ENCODE measurements at regions not wholly inside any gene's neighbourhood (a gene's known extent, or its start where the extent isn't known, plus 50 kb on each side); places are given as distances from the start of the nearest gene placed in this dataset.

- intact Hi-C loops (cut with DNase I) = no loop called here
- H3K36me3 ChIP-seq = no peaks in the 10 kb centered on the region
- H3K4me1 ChIP-seq = no peaks in the 10 kb centered on the region
- no peak for ATAC-seq
- TF ChIP-seq CTCF (IDR thresholded peaks at IDR 0.05) = no peak
- H3K9me3 ChIP-seq = peaks cover 0 to under 1% (median 0%) of the 10 kb centered on the region in 11 donors
- no peaks in the 10 kb centered on the region for H3K27me3 ChIP-seq
- WGBS, 2 donors = 87 to 90% methylated on average over 3 of the region's 3 CpGs
- no peak overlapping the region for H3K4me3 ChIP-seq
- no peak for DNase-seq
- no peak overlapping the region for H3K27ac ChIP-seq
Measured at GRCh38 chr6:113144117-113144516, 713.0 kb upstream of the MARCKS start.

DNA sequence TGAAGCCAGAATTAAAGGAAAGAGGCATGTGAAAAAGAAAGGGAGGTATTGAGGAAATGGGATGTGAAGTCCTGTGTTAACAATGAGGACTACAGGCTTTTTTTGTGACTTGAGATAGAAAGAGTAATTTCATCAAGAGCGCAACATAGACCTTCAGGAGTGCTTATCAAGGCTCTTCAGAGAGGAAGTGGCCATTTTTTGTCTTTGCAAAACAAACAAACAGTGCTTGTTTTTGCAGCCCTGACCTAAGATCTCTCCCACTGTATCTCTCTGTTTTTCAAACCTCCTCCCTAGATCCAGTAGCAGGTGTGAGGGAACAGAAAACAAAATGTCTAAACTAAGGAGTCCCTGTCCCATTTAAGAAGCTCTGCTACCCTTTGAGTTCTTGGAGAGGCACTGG is 710.3 kb upstream of the MARCKS start:
- Histone ChIP-seq H3K36me3 (no peaks in the 10 kb centered on the region), H3K4me3 (no peak overlapping the region), H3K9me3 (peaks cover 0 to 16% (median 0%) of the 10 kb centered on the region in 11 donors), H3K4me1 (no peaks in the 10 kb centered on the region), H3K27me3 (no peaks in the 10 kb centered on the region), H3K27ac (no peak overlapping the region)
- WGBS, 2 donors = 73 to 74% methylated on average over 1 of the region's 1 CpG
- no peak for DNase-seq
- intact Hi-C loops (cut with DNase I) = no loop called here
- ATAC-seq = no peak
- no peak for TF ChIP-seq CTCF (IDR thresholded peaks at IDR 0.05)

GRCh38 chr6:113147544-113147943 is 709.6 kb upstream of the MARCKS start:
- Histone ChIP-seq H3K4me1 (no peaks in the 10 kb centered on the region), H3K36me3 (no peaks in the 10 kb centered on the region), H3K4me3 (no peak overlapping the region), H3K27me3 (no peaks in the 10 kb centered on the region), H3K9me3 (peaks cover 0 to 16% (median 0%) of the 10 kb centered on the region in 11 donors), H3K27ac (no peak overlapping the region)
- TF ChIP-seq CTCF (IDR thresholded peaks at IDR 0.05) = no peak
- ATAC-seq (no peak), DNase-seq (no peak)
- intact Hi-C loops (cut with DNase I) = no loop called here
- 95 to 98% methylated on average over 2 of the region's 2 CpGs for WGBS, 2 donors

GRCh38 chr6:113148566-113148965 is 708.6 kb upstream of the MARCKS start:
- Histone ChIP-seq H3K27me3 (no peaks in the 10 kb centered on the region), H3K4me1 (no peaks in the 10 kb centered on the region), H3K9me3 (peaks cover 0 to 16% (median 0%) of the 10 kb centered on the region in 11 donors), H3K36me3 (no peaks in the 10 kb centered on the region), H3K27ac (no peak overlapping the region), H3K4me3 (no peak overlapping the region)
- DNase-seq = no peak
- TF ChIP-seq CTCF (IDR thresholded peaks at IDR 0.05) = no peak
- intact Hi-C loops (cut with DNase I) = no loop called here
- no peak for ATAC-seq

GRCh38 chr6:113149511-113149910 is 707.6 kb upstream of the MARCKS start:
- ATAC-seq = no peak

More at GRCh38 chr6:113149511-113149910, 707.6 kb upstream of the MARCKS start:
- no peak for TF ChIP-seq CTCF (IDR thresholded peaks at IDR 0.05)
- Histone ChIP-seq H3K36me3 (no peaks in the 10 kb centered on the region), H3K27me3 (no peaks in the 10 kb centered on the region), H3K27ac (no peak overlapping the region), H3K4me3 (no peak overlapping the region), H3K9me3 (peaks cover 0 to 16% (median 0%) of the 10 kb centered on the region in 11 donors), H3K4me1 (no peaks in the 10 kb centered on the region)
- 84 to 96% methylated on average over 1 of the region's 1 CpG for WGBS, 2 donors
- intact Hi-C loops (cut with DNase I) = no loop called here
- DNase-seq = no peak
